Thyroid gland (tissue), 4 donors: ENCODE measurements at regions not wholly inside any gene's neighbourhood (a gene's known extent, or its start where the extent isn't known, plus 50 kb on each side); places are given as distances from the start of the nearest gene placed in this dataset.
"Not testable (repeated sequence)": the region's sequence is repeated elsewhere in the genome, so short reads cannot be mapped to it uniquely, and the experiment has no call there.

Source experiments
- DNase-seq, 2 donors: peaks; one replicate each; pipeline ENCODE4 v3.0.0-alpha.2; 2019
- H3K27ac ChIP-seq, 3 donors: fragments of 200-600 bp; sonication (generic); 1 replicate in 2 of 3; 2 replicates in 1 of 3; pipeline ENCODE4 v1.5.1; 2016 to 2019; ENCODE audit warnings: mild to moderate bottlenecking in 1 of 3, moderate library complexity in 1 of 3
- H3K27me3 ChIP-seq: fragments of 200-600 bp; sonication (generic); one replicate; pipeline ENCODE4 v1.5.1; 2019
- H3K36me3 ChIP-seq, 2 donors: fragments of 200-600 bp; sonication (generic); one replicate each; pipeline ENCODE4 v1.5.1; 2016 to 2019
- H3K4me1 ChIP-seq, 2 donors: fragments of 200-600 bp; sonication (generic); one replicate each; pipeline ENCODE4 v1.5.1; 2017 to 2019
- H3K4me3 ChIP-seq, 3 donors: fragments of 200-600 bp; sonication (generic); replicated peaks in 1 of 3; 1 replicate in 2 of 3; 2 replicates in 1 of 3; pipeline ENCODE4 v1.5.1; 2016; ENCODE audit warnings: mild to moderate bottlenecking in 1 of 3
- H3K9me3 ChIP-seq: fragments of 200-600 bp; sonication (generic); one replicate; pipeline ENCODE4 v1.5.1; 2017
- CTCF ChIP-seq, 6 experiments: fragments of 200-600 bp in 3 of 6; fragments of 450-650 bp in 3 of 6; sonication (generic) in 3 of 6; IDR thresholded peaks; one replicate each; pipeline ENCODE4 v1.5.1; 2016 to 2019; ENCODE audit warnings: antibody characterized with exemption in 6 of 6, mild to moderate bottlenecking in 2 of 6, inconsistent platforms in 1 of 6, moderate library complexity in 1 of 6
- POLR2A ChIP-seq, 2 donors: fragments of 450-650 bp; IDR thresholded peaks; one replicate each; pipeline ENCODE4 v1.6.1; 2017; ENCODE audit warnings: antibody characterized with exemption in 2 of 2, mild to moderate bottlenecking in 2 of 2, moderate library complexity in 1 of 2
- WGBS, 2 donors: methylation state at CpG; one replicate each; pipeline ENCODE4 v1.1.5; 2017; 5-methylcytosine and 5-hydroxymethylcytosine counted together
- intact Hi-C: fragments of 100-400 bp; cut with DNase I; formaldehyde crosslinking; loops from one replicate; pipeline ENCODE4 v1.15.1; 2023

GRCh38 chr3:61371123-61371522 lies 119.9 kb upstream of the FHIT start:
- WGBS, 2 donors, result 91 to 98% methylated on average over 1 of the region's 1 CpG
- intact Hi-C loops, result no loop called here
- Histone ChIP-seq H3K4me3 (no peak overlapping the region), H3K4me1 (no peaks in the 10 kb centered on the region), H3K9me3 (no peaks in the 10 kb centered on the region), H3K36me3 (no peaks in the 10 kb centered on the region), H3K27ac (no peak overlapping the region), H3K27me3 (no peaks in the 10 kb centered on the region)
- no peak for TF ChIP-seq POLR2A (IDR thresholded peaks at IDR 0.05)
- peak in 2 of 6 experiments; percentile 15 to 23 for TF ChIP-seq CTCF (IDR thresholded peaks at IDR 0.05)
- DNase-seq, result no peak

- H3K27ac ChIP-seq, result no peak overlapping the region
- no peak for DNase-seq
- no peak for TF ChIP-seq CTCF (IDR thresholded peaks at IDR 0.05)
- TF ChIP-seq POLR2A (IDR thresholded peaks at IDR 0.05), result no peak
- no peaks in the 10 kb centered on the region for H3K36me3 ChIP-seq
- WGBS, 2 donors, result 88 to 96% methylated on average over 1 of the region's 1 CpG
- no peaks in the 10 kb centered on the region for H3K27me3 ChIP-seq
- no peaks in the 10 kb centered on the region for H3K9me3 ChIP-seq
- no peak overlapping the region for H3K4me3 ChIP-seq
- H3K4me1 ChIP-seq, result no peaks in the 10 kb centered on the region
- intact Hi-C loops, result no loop called here
These were observed 121.5 kb upstream of the FHIT start for GRCh38 chr3:61372723-61373122.

GRCh38 chr3:61378311-61378710 lies 127.1 kb upstream of the FHIT start:
- TF ChIP-seq CTCF (IDR thresholded peaks at IDR 0.05), result no peak
- no peak for TF ChIP-seq POLR2A (IDR thresholded peaks at IDR 0.05)
- Histone ChIP-seq H3K36me3 (no peaks in the 10 kb centered on the region), H3K4me1 (no peaks in the 10 kb centered on the region), H3K4me3 (no peak overlapping the region), H3K27ac (no peak overlapping the region), H3K9me3 (no peaks in the 10 kb centered on the region), H3K27me3 (no peaks in the 10 kb centered on the region)
- WGBS, 2 donors, result 75 to 78% methylated on average over 1 of the region's 1 CpG
- intact Hi-C loops, result no loop called here
- DNase-seq, result no peak

- Histone ChIP-seq H3K27me3 (no peaks in the 10 kb centered on the region), H3K27ac (no peak overlapping the region), H3K4me1 (no peaks in the 10 kb centered on the region), H3K9me3 (no peaks in the 10 kb centered on the region), H3K4me3 (no peak overlapping the region), H3K36me3 (no peaks in the 10 kb centered on the region)
- TF ChIP-seq CTCF (IDR thresholded peaks at IDR 0.05) (peak in 5 of 6 experiments; percentile 13 to 76 (median 67)), POLR2A (IDR thresholded peaks at IDR 0.05) (no peak)
- DNase-seq, result no peak
- 66 to 75% methylated on average over 7 of the region's 7 CpGs for WGBS, 2 donors
- intact Hi-C loops, result no loop called here
These were observed 130.6 kb upstream of the FHIT start for GRCh38 chr3:61381745-61382392.

- no peaks in the 10 kb centered on the region for H3K9me3 ChIP-seq
- no peaks in the 10 kb centered on the region for H3K27me3 ChIP-seq
- WGBS, 2 donors, result 78 to 86% methylated on average over 3 of the region's 3 CpGs
- no peak overlapping the region for H3K27ac ChIP-seq
- intact Hi-C loops, result no loop called here
- no peaks in the 10 kb centered on the region for H3K4me1 ChIP-seq
- TF ChIP-seq CTCF (IDR thresholded peaks at IDR 0.05), result no peak
- TF ChIP-seq POLR2A (IDR thresholded peaks at IDR 0.05), result no peak
- DNase-seq, result no peak
- H3K4me3 ChIP-seq, result no peak overlapping the region
- no peaks in the 10 kb centered on the region for H3K36me3 ChIP-seq
These were observed 136.6 kb upstream of the FHIT start for GRCh38 chr3:61387817-61388216.

- H3K27ac ChIP-seq, H3K4me1 ChIP-seq, H3K27me3 ChIP-seq, intact Hi-C loops, H3K4me3 ChIP-seq, H3K9me3 ChIP-seq, DNase-seq, H3K36me3 ChIP-seq: not testable (repeated sequence)
- whole genome bisulfite sequencing, 2 donors, result 97% methylated on average over 17 of the region's 23 CpGs; no CpG with 5 or more reads in 1 of the 2 donors
These were observed 142.3 kb upstream of the FHIT start for GRCh38 chr3:61393480-61393947.
